ENCODE measurements at regions not wholly inside any gene's neighbourhood (a gene's known extent, or its start where the extent isn't known, plus 50 kb on each side); places are given as distances from the start of the nearest gene placed in this dataset.

- Histone ChIP-seq H3K27me3 (ENCODE audit: control insufficient read depth in 1 of 2, insufficient read depth in 2 of 2, low read length in 2 of 2) (no peaks in the 10 kb centered on the region), H3K36me3 (ENCODE audit: control insufficient read depth in 2 of 2, insufficient read depth in 2 of 2, low read length in 1 of 2) (no peaks in the 10 kb centered on the region), H3K4me3 (ENCODE audit: low read depth in 1 of 2, low read length in 2 of 2) (no peak overlapping the region), H3K27ac (ENCODE audit: low read depth in 2 of 2, low read length in 1 of 2) (no peak overlapping the region), H3K9me3 (ENCODE audit: control insufficient read depth in 2 of 2, insufficient read depth in 1 of 2, low read depth in 1 of 2, low read length in 1 of 2) (no peaks in the 10 kb centered on the region), H3K4me1 (ENCODE audit: control insufficient read depth in 2 of 2, insufficient read depth in 2 of 2, low read length in 1 of 2) (no peaks in the 10 kb centered on the region)
- WGBS, 2 donors, result 72 to 92% methylated on average over 2 of the region's 2 CpGs
These were observed 153.7 kb upstream of the BTG1 start for GRCh38 chr12:92299344-92299743.

- Histone ChIP-seq H3K4me1 (ENCODE audit: control insufficient read depth in 2 of 2, insufficient read depth in 2 of 2, low read length in 1 of 2) (no peaks in the 10 kb centered on the region), H3K4me3 (ENCODE audit: low read depth in 1 of 2, low read length in 2 of 2) (no peak overlapping the region), H3K27ac (ENCODE audit: low read depth in 2 of 2, low read length in 1 of 2) (no peak overlapping the region), H3K27me3 (ENCODE audit: control insufficient read depth in 1 of 2, insufficient read depth in 2 of 2, low read length in 2 of 2) (no peaks in the 10 kb centered on the region), H3K36me3 (ENCODE audit: control insufficient read depth in 2 of 2, insufficient read depth in 2 of 2, low read length in 1 of 2) (no peaks in the 10 kb centered on the region), H3K9me3 (ENCODE audit: control insufficient read depth in 2 of 2, insufficient read depth in 1 of 2, low read depth in 1 of 2, low read length in 1 of 2) (no peaks in the 10 kb centered on the region)
- 63 to 64% methylated on average over 8 of the region's 8 CpGs for WGBS, 2 donors
These were observed 152.5 kb upstream of the BTG1 start for GRCh38 chr12:92297932-92298696.

GRCh38 chr12:92297405-92297804 lies 151.8 kb upstream of the BTG1 start:
- no peaks in the 10 kb centered on the region for H3K9me3 ChIP-seq (ENCODE audit: control insufficient read depth in 2 of 2, insufficient read depth in 1 of 2, low read depth in 1 of 2, low read length in 1 of 2)
- H3K4me1 ChIP-seq (ENCODE audit: control insufficient read depth in 2 of 2, insufficient read depth in 2 of 2, low read length in 1 of 2), result no peaks in the 10 kb centered on the region
- 51 to 67% methylated on average over 4 of the region's 4 CpGs for WGBS, 2 donors
- H3K27me3 ChIP-seq (ENCODE audit: control insufficient read depth in 1 of 2, insufficient read depth in 2 of 2, low read length in 2 of 2), result no peaks in the 10 kb centered on the region
- no peak overlapping the region for H3K27ac ChIP-seq (ENCODE audit: low read depth in 2 of 2, low read length in 1 of 2)
- no peak overlapping the region for H3K4me3 ChIP-seq (ENCODE audit: low read depth in 1 of 2, low read length in 2 of 2)
- H3K36me3 ChIP-seq (ENCODE audit: control insufficient read depth in 2 of 2, insufficient read depth in 2 of 2, low read length in 1 of 2), result no peaks in the 10 kb centered on the region

GRCh38 chr12:92295523-92295922 lies 149.9 kb upstream of the BTG1 start:
- Histone ChIP-seq H3K27ac (ENCODE audit: low read depth in 2 of 2, low read length in 1 of 2) (no peak overlapping the region), H3K4me1 (ENCODE audit: control insufficient read depth in 2 of 2, insufficient read depth in 2 of 2, low read length in 1 of 2) (no peaks in the 10 kb centered on the region)

GRCh38 chr12:92294676-92295440 lies 149.2 kb upstream of the BTG1 start:
- no peak overlapping the region for H3K27ac ChIP-seq (ENCODE audit: low read depth in 2 of 2, low read length in 1 of 2)
- H3K27me3 ChIP-seq (ENCODE audit: control insufficient read depth in 1 of 2, insufficient read depth in 2 of 2, low read length in 2 of 2), result no peaks in the 10 kb centered on the region
- H3K9me3 ChIP-seq (ENCODE audit: control insufficient read depth in 2 of 2, insufficient read depth in 1 of 2, low read depth in 1 of 2, low read length in 1 of 2), result no peaks in the 10 kb centered on the region
- no peak overlapping the region for H3K4me3 ChIP-seq (ENCODE audit: low read depth in 1 of 2, low read length in 2 of 2)
- no peaks in the 10 kb centered on the region for H3K36me3 ChIP-seq (ENCODE audit: control insufficient read depth in 2 of 2, insufficient read depth in 2 of 2, low read length in 1 of 2)
- H3K4me1 ChIP-seq (ENCODE audit: control insufficient read depth in 2 of 2, insufficient read depth in 2 of 2, low read length in 1 of 2), result no peaks in the 10 kb centered on the region
- 84 to 88% methylated on average over 4 of the region's 4 CpGs for WGBS, 2 donors

More at GRCh38 chr12:92295523-92295922, 149.9 kb upstream of the BTG1 start:
- 89 to 92% methylated on average over 3 of the region's 3 CpGs for WGBS, 2 donors
- H3K36me3 ChIP-seq (ENCODE audit: control insufficient read depth in 2 of 2, insufficient read depth in 2 of 2, low read length in 1 of 2), result no peaks in the 10 kb centered on the region
- H3K4me3 ChIP-seq (ENCODE audit: low read depth in 1 of 2, low read length in 2 of 2), result no peak overlapping the region
- no peaks in the 10 kb centered on the region for H3K27me3 ChIP-seq (ENCODE audit: control insufficient read depth in 1 of 2, insufficient read depth in 2 of 2, low read length in 2 of 2)
- H3K9me3 ChIP-seq (ENCODE audit: control insufficient read depth in 2 of 2, insufficient read depth in 1 of 2, low read depth in 1 of 2, low read length in 1 of 2), result no peaks in the 10 kb centered on the region

GRCh38 chr12:92292016-92292415 lies 146.4 kb upstream of the BTG1 start:
- H3K4me1 ChIP-seq (ENCODE audit: control insufficient read depth in 2 of 2, insufficient read depth in 2 of 2, low read length in 1 of 2), result no peaks in the 10 kb centered on the region
- no peak overlapping the region for H3K4me3 ChIP-seq (ENCODE audit: low read depth in 1 of 2, low read length in 2 of 2)
- no peak overlapping the region for H3K27ac ChIP-seq (ENCODE audit: low read depth in 2 of 2, low read length in 1 of 2)
- no peaks in the 10 kb centered on the region for H3K27me3 ChIP-seq (ENCODE audit: control insufficient read depth in 1 of 2, insufficient read depth in 2 of 2, low read length in 2 of 2)
- no peaks in the 10 kb centered on the region for H3K36me3 ChIP-seq (ENCODE audit: control insufficient read depth in 2 of 2, insufficient read depth in 2 of 2, low read length in 1 of 2)
- no peaks in the 10 kb centered on the region for H3K9me3 ChIP-seq (ENCODE audit: control insufficient read depth in 2 of 2, insufficient read depth in 1 of 2, low read depth in 1 of 2, low read length in 1 of 2)
- 87 to 89% methylated on average over 4 of the region's 4 CpGs for WGBS, 2 donors

GRCh38 chr12:92290886-92291285 lies 145.2 kb upstream of the BTG1 start:
- no peaks in the 10 kb centered on the region for H3K9me3 ChIP-seq (ENCODE audit: control insufficient read depth in 2 of 2, insufficient read depth in 1 of 2, low read depth in 1 of 2, low read length in 1 of 2)
- no peaks in the 10 kb centered on the region for H3K27me3 ChIP-seq (ENCODE audit: control insufficient read depth in 1 of 2, insufficient read depth in 2 of 2, low read length in 2 of 2)
- no peaks in the 10 kb centered on the region for H3K4me1 ChIP-seq (ENCODE audit: control insufficient read depth in 2 of 2, insufficient read depth in 2 of 2, low read length in 1 of 2)
- H3K27ac ChIP-seq (ENCODE audit: low read depth in 2 of 2, low read length in 1 of 2), result no peak overlapping the region
- no peaks in the 10 kb centered on the region for H3K36me3 ChIP-seq (ENCODE audit: control insufficient read depth in 2 of 2, insufficient read depth in 2 of 2, low read length in 1 of 2)
- H3K4me3 ChIP-seq (ENCODE audit: low read depth in 1 of 2, low read length in 2 of 2), result no peak overlapping the region
- WGBS, 2 donors, result 34 to 63% methylated on average over 1 of the region's 1 CpG

GRCh38 chr12:92290350-92290695 lies 144.7 kb upstream of the BTG1 start:
- no peak overlapping the region for H3K4me3 ChIP-seq (ENCODE audit: low read depth in 1 of 2, low read length in 2 of 2)
- H3K36me3 ChIP-seq (ENCODE audit: control insufficient read depth in 2 of 2, insufficient read depth in 2 of 2, low read length in 1 of 2), result no peaks in the 10 kb centered on the region
- H3K27ac ChIP-seq (ENCODE audit: low read depth in 2 of 2, low read length in 1 of 2), result no peak overlapping the region
- 88 to 91% methylated on average over 1 of the region's 1 CpG for WGBS, 2 donors
- H3K27me3 ChIP-seq (ENCODE audit: control insufficient read depth in 1 of 2, insufficient read depth in 2 of 2, low read length in 2 of 2), result no peaks in the 10 kb centered on the region
- no peaks in the 10 kb centered on the region for H3K4me1 ChIP-seq (ENCODE audit: control insufficient read depth in 2 of 2, insufficient read depth in 2 of 2, low read length in 1 of 2)
- no peaks in the 10 kb centered on the region for H3K9me3 ChIP-seq (ENCODE audit: control insufficient read depth in 2 of 2, insufficient read depth in 1 of 2, low read depth in 1 of 2, low read length in 1 of 2)

GRCh38 chr12:92289629-92290349 lies 144.1 kb upstream of the BTG1 start:
- no peaks in the 10 kb centered on the region for H3K4me1 ChIP-seq (ENCODE audit: control insufficient read depth in 2 of 2, insufficient read depth in 2 of 2, low read length in 1 of 2)
- H3K4me3 ChIP-seq (ENCODE audit: low read depth in 1 of 2, low read length in 2 of 2), result no peak overlapping the region
- H3K27me3 ChIP-seq (ENCODE audit: control insufficient read depth in 1 of 2, insufficient read depth in 2 of 2, low read length in 2 of 2), result no peaks in the 10 kb centered on the region
- WGBS, 2 donors, result 65 to 71% methylated on average over 5 of the region's 5 CpGs
- no peaks in the 10 kb centered on the region for H3K36me3 ChIP-seq (ENCODE audit: control insufficient read depth in 2 of 2, insufficient read depth in 2 of 2, low read length in 1 of 2)
- no peaks in the 10 kb centered on the region for H3K9me3 ChIP-seq (ENCODE audit: control insufficient read depth in 2 of 2, insufficient read depth in 1 of 2, low read depth in 1 of 2, low read length in 1 of 2)
- H3K27ac ChIP-seq (ENCODE audit: low read depth in 2 of 2, low read length in 1 of 2), result no peak overlapping the region
